Neural cell (in vitro differentiated cells): ENCODE measurements at regions not wholly inside any gene's neighbourhood (a gene's known extent, or its start where the extent isn't known, plus 50 kb on each side); places are given as distances from the start of the nearest gene placed in this dataset.

Experiments
- H2AFZ ChIP-seq: fragments of 200-600, 300-800 bp; sonication (generic), shearing (Covaris generic); 2 replicates; pipeline ENCODE4 v1.6.0; 2014; ENCODE audit warnings: low read depth, mild to moderate bottlenecking, antibody characterized with exemption, low read length, moderate library complexity
- H3F3A ChIP-seq: fragments of 200-600 bp; shearing (Covaris generic); 2 replicates; pipeline ENCODE4 v1.6.1; 2016; ENCODE audit warnings: mild to moderate bottlenecking, moderate library complexity, mixed read lengths, antibody characterized with exemption, low read length; ENCODE audit not compliant: insufficient read depth, poor library complexity, severe bottlenecking
- H3K27ac ChIP-seq: fragments of 200-600, 300-800 bp; sonication (generic), shearing (Covaris generic); 2 replicates; pipeline ENCODE4 v1.5.1; 2014; ENCODE audit warnings: mild to moderate bottlenecking, low read length, moderate library complexity
- H3K27me3 ChIP-seq: fragments of 300-800, 200-600 bp; sonication (generic), shearing (Covaris generic); 2 replicates; pipeline ENCODE4 v1.6.0; 2014; ENCODE audit warnings: mild to moderate bottlenecking, low read depth, low read length, moderate library complexity; ENCODE audit not compliant: insufficient read depth
- H3K36me3 ChIP-seq: fragments of 300-800, 200-600 bp; sonication (generic), shearing (Covaris generic); 2 replicates; pipeline ENCODE4 v1.5.1; 2014; ENCODE audit warnings: mild to moderate bottlenecking, antibody characterized with exemption, low read length, moderate library complexity; ENCODE audit not compliant: insufficient read depth
- H3K4me2 ChIP-seq: fragments of 300-800, 200-600 bp; sonication (generic), shearing (Covaris generic); 2 replicates; pipeline ENCODE4 v1.6.0; 2014; ENCODE audit warnings: mild to moderate bottlenecking, low read length
- H3K4me3 ChIP-seq: fragments of 300-800, 200-600 bp; sonication (generic), shearing (Covaris generic); 2 replicates; pipeline ENCODE4 v1.5.1; 2014; ENCODE audit warnings: mild to moderate bottlenecking, low read length, moderate library complexity
- H3K79me2 ChIP-seq: fragments of 200-600 bp; shearing (Covaris generic); replicated peaks from 2 replicates; pipeline ENCODE4 v1.6.0; 2014; ENCODE audit warnings: mild to moderate bottlenecking, low read length, moderate library complexity; ENCODE audit not compliant: insufficient read depth
- H3K9ac ChIP-seq: fragments of 300-800, 200-600 bp; sonication (generic), shearing (Covaris generic); 2 replicates; pipeline ENCODE4 v1.6.1; 2016; ENCODE audit warnings: mild to moderate bottlenecking, low read length, mixed read lengths
- H3K9me2 ChIP-seq: fragments of 200-600 bp; shearing (Covaris generic); 2 replicates; pipeline ENCODE4 v1.6.1; 2016; ENCODE audit warnings: mild to moderate bottlenecking, low read length, mixed read lengths; ENCODE audit not compliant: insufficient read depth
- H3K9me3 ChIP-seq: fragments of 200-600, 300-800 bp; sonication (generic), shearing (Covaris generic); 2 replicates; pipeline ENCODE4 v1.6.1; 2016; ENCODE audit warnings: mild to moderate bottlenecking, mixed run types, low read length, moderate library complexity, mixed read lengths
- H4K20me1 ChIP-seq: fragments of 200-600 bp; shearing (Covaris generic); 2 replicates; pipeline ENCODE4 v1.6.1; 2016; ENCODE audit warnings: mild to moderate bottlenecking, mixed run types; ENCODE audit not compliant: insufficient read depth
- EP300 ChIP-seq: fragments of 450-650 bp; conservative IDR thresholded peaks from 2 replicates; pipeline ENCODE4 v1.6.1; 2014; ENCODE audit warnings: antibody characterized with exemption, mild to moderate bottlenecking, moderate library complexity; ENCODE audit not compliant: poor library complexity, severe bottlenecking
- EZH2 ChIP-seq: fragments of 200-600, 300-800 bp; shearing (Covaris generic), sonication (generic); IDR thresholded peaks from 2 replicates; pipeline ENCODE4 v1.6.1; 2014; ENCODE audit warnings: antibody characterized with exemption, low read length, borderline replicate concordance, mild to moderate bottlenecking; ENCODE audit not compliant: insufficient read depth, poor library complexity, severe bottlenecking
- MXI1 ChIP-seq: fragments of 450-650 bp; conservative IDR thresholded peaks from 2 replicates; pipeline ENCODE4 v1.6.1; 2014; ENCODE audit warnings: antibody characterized with exemption, mild to moderate bottlenecking; ENCODE audit not compliant: poor library complexity, severe bottlenecking
- POLR2AphosphoS5 ChIP-seq: IDR thresholded peaks from 2 replicates; pipeline ENCODE4 v1.6.1; 2012
- RAD21 ChIP-seq: fragments of 450-650 bp; conservative IDR thresholded peaks from 2 replicates; pipeline ENCODE4 v1.6.1; 2014; ENCODE audit warnings: antibody characterized with exemption, mild to moderate bottlenecking, moderate library complexity
- SMC3 ChIP-seq: fragments of 450-650 bp; conservative IDR thresholded peaks from 2 replicates; pipeline ENCODE4 v1.6.1; 2014; ENCODE audit warnings: antibody characterized with exemption, mild to moderate bottlenecking, moderate library complexity; ENCODE audit not compliant: poor library complexity
- TAF1 ChIP-seq: IDR thresholded peaks from 2 replicates; pipeline ENCODE4 v1.6.1; 2012; ENCODE audit warnings: low read depth
- TF ChIP-seq, protein P1 (sequence below): IDR thresholded peaks from 2 replicates; pipeline ENCODE4 v1.6.1; 2012; ENCODE audit warnings: borderline replicate concordance
- TF ChIP-seq, protein P2 (sequence below): fragments of 450-650 bp; IDR thresholded peaks from 2 replicates; pipeline ENCODE4 v1.5.1; 2014; ENCODE audit warnings: antibody characterized with exemption, mild to moderate bottlenecking, moderate library complexity; ENCODE audit not compliant: poor library complexity, severe bottlenecking

DNA sequence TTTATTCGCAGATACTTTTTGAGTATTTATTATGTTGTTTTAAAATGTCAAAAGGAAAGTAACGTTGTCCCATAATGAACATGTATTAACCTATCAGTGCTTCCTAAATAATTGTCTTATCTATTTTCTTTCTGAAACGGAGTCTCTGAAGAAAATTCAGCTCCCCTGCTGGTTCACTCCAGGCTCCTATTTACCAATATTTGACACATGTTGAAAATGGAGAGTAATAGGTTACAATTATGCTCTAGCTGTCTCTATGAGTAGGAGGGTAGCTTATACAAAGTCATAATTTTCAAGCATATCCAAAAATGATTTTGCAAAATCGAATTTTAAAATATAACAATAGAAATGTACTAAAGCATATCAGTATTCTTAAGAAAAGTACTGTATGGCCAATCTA, 844.1 kb downstream of the CDH18 start:
- Histone ChIP-seq H3K9me3 (no peaks in the 10 kb centered on the region), H3F3A (no peaks in the 10 kb centered on the region), H3K4me2 (peak overlapping the region; percentile 2), H4K20me1 (no peaks in the 10 kb centered on the region), H3K9ac (no peak overlapping the region), H3K9me2 (no peaks in the 10 kb centered on the region), H3K27me3 (no peaks in the 10 kb centered on the region), H3K4me3 (no peak overlapping the region), H3K27ac (no peak overlapping the region), H3K36me3 (no peaks in the 10 kb centered on the region), H3K79me2 (no peaks in the 10 kb centered on the region), H2AFZ (no peak overlapping the region)
- peak; percentile 57 for TF ChIP-seq EP300
- TF ChIP-seq TAF1: no peak
- peak; percentile 62 for TF ChIP-seq POLR2AphosphoS5

DNA sequence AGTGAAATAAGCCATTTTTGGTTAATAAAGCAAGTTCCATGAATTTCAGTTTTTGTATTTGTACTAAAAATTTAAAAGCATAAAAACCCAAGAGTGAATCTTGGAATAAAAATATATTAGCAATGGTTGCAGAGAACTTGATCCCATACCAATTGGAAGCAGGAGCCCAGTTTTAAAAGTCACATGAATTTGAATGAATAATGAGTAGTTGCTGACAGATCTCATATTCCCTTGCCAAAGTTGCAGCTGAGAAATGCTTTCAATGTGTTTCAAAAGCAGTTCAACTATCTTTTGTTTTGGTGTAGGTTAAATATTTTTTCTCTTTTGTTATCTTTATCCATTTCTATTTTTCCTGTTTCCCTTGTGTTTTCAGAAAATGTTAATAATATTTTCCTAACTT, 818.6 kb downstream of the CDH18 start:
- Histone ChIP-seq H2AFZ (no peak overlapping the region), H3K27me3 (no peaks in the 10 kb centered on the region)

More for the DNA sequence above, 818.6 kb downstream of the CDH18 start:
- no peaks in the 10 kb centered on the region for H3K36me3 ChIP-seq
- H3K9me3 ChIP-seq: no peaks in the 10 kb centered on the region
- H3K79me2 ChIP-seq: no peaks in the 10 kb centered on the region
- no peak for TF ChIP-seq RAD21
- TF ChIP-seq POLR2AphosphoS5: no peak
- TF ChIP-seq TAF1: no peak
- TF ChIP-seq, protein P1, sequence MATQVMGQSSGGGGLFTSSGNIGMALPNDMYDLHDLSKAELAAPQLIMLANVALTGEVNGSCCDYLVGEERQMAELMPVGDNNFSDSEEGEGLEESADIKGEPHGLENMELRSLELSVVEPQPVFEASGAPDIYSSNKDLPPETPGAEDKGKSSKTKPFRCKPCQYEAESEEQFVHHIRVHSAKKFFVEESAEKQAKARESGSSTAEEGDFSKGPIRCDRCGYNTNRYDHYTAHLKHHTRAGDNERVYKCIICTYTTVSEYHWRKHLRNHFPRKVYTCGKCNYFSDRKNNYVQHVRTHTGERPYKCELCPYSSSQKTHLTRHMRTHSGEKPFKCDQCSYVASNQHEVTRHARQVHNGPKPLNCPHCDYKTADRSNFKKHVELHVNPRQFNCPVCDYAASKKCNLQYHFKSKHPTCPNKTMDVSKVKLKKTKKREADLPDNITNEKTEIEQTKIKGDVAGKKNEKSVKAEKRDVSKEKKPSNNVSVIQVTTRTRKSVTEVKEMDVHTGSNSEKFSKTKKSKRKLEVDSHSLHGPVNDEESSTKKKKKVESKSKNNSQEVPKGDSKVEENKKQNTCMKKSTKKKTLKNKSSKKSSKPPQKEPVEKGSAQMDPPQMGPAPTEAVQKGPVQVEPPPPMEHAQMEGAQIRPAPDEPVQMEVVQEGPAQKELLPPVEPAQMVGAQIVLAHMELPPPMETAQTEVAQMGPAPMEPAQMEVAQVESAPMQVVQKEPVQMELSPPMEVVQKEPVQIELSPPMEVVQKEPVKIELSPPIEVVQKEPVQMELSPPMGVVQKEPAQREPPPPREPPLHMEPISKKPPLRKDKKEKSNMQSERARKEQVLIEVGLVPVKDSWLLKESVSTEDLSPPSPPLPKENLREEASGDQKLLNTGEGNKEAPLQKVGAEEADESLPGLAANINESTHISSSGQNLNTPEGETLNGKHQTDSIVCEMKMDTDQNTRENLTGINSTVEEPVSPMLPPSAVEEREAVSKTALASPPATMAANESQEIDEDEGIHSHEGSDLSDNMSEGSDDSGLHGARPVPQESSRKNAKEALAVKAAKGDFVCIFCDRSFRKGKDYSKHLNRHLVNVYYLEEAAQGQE: no peak
- TF ChIP-seq EP300: no peak
- TF ChIP-seq SMC3: no peak
- no peak for TF ChIP-seq EZH2
- TF ChIP-seq, protein P2, sequence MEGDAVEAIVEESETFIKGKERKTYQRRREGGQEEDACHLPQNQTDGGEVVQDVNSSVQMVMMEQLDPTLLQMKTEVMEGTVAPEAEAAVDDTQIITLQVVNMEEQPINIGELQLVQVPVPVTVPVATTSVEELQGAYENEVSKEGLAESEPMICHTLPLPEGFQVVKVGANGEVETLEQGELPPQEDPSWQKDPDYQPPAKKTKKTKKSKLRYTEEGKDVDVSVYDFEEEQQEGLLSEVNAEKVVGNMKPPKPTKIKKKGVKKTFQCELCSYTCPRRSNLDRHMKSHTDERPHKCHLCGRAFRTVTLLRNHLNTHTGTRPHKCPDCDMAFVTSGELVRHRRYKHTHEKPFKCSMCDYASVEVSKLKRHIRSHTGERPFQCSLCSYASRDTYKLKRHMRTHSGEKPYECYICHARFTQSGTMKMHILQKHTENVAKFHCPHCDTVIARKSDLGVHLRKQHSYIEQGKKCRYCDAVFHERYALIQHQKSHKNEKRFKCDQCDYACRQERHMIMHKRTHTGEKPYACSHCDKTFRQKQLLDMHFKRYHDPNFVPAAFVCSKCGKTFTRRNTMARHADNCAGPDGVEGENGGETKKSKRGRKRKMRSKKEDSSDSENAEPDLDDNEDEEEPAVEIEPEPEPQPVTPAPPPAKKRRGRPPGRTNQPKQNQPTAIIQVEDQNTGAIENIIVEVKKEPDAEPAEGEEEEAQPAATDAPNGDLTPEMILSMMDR: no peak
- no peak for TF ChIP-seq MXI1
- H3K9ac ChIP-seq: no peak overlapping the region
- H3K27ac ChIP-seq: no peak overlapping the region
- no peak overlapping the region for H3K4me2 ChIP-seq
- H4K20me1 ChIP-seq: no peaks in the 10 kb centered on the region
- no peaks in the 10 kb centered on the region for H3K9me2 ChIP-seq
- H3F3A ChIP-seq: no peaks in the 10 kb centered on the region
- no peak overlapping the region for H3K4me3 ChIP-seq
